ENCODE measurements at regions not wholly inside any gene's neighbourhood (a gene's known extent, or its start where the extent isn't known, plus 50 kb on each side); places are given as distances from the start of the nearest gene placed in this dataset.
A peak's percentile ranks its signal among the peaks of the same experiment; 100 is the strongest.

DNA sequence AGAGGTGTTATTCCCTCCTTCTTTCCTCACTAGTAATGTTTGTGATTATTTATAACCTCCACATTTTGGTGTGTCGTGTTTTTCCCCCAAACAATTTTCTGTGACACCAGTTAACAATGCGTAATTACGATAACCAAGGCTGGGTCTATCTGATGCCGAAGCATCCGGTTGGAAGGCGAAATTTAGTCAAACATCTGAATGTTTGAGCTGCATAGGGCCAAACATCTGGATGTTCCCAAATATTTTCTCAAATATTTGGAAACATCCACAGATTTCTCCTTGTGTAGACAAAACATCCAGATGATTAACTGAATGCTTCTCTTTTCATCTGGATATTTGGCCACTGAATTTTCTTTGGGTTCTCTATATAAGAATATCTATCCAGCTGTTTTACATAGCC lies 371.7 kb downstream of the NFIB start:
- no peak for DNase-seq (ENCODE audit: low spot score in 2 of 2)
- no peaks in the 10 kb centered on the region for H3K9me3 ChIP-seq
- H3K4me1 ChIP-seq: peaks cover 0 to 7% of the 10 kb centered on the region in 2 donors
- TF ChIP-seq, protein P1, sequence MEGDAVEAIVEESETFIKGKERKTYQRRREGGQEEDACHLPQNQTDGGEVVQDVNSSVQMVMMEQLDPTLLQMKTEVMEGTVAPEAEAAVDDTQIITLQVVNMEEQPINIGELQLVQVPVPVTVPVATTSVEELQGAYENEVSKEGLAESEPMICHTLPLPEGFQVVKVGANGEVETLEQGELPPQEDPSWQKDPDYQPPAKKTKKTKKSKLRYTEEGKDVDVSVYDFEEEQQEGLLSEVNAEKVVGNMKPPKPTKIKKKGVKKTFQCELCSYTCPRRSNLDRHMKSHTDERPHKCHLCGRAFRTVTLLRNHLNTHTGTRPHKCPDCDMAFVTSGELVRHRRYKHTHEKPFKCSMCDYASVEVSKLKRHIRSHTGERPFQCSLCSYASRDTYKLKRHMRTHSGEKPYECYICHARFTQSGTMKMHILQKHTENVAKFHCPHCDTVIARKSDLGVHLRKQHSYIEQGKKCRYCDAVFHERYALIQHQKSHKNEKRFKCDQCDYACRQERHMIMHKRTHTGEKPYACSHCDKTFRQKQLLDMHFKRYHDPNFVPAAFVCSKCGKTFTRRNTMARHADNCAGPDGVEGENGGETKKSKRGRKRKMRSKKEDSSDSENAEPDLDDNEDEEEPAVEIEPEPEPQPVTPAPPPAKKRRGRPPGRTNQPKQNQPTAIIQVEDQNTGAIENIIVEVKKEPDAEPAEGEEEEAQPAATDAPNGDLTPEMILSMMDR (IDR thresholded peaks at IDR 0.05): no peak
- TF ChIP-seq POLR2A (IDR thresholded peaks at IDR 0.05) (no peak), POLR2AphosphoS5 (IDR thresholded peaks at IDR 0.05) (no peak)
- no peaks in the 10 kb centered on the region for H3K36me3 ChIP-seq
- no peak overlapping the region for H3K4me3 ChIP-seq
- intact Hi-C loops (cut with DNase I; ENCODE audit: low total_unique reads): no loop called here
- peak overlapping the region in 1 of 2 donors; percentile 0 for H3K27ac ChIP-seq
- H3K27me3 ChIP-seq: no peaks in the 10 kb centered on the region

DNA sequence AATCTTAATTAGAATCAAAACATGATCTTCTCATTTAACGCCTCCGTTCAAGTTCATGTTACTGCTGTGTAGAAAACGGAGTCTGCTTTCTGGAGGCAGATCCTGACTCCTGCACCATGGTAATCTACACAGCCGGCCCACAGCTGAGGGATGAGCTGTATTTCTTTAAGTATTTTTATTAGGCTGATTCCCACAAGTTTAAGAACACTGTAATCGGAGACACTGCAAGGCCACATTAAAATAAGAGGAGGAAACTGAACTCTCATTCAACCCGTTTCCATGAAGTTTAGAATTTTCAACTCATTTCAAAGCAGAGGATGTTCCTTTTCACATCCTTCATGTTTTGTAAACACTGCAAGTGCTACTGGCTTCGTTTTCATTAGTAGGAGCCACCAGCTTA lies 372.2 kb downstream of the NFIB start:
- Histone ChIP-seq H3K27ac (no peak overlapping the region), H3K27me3 (no peaks in the 10 kb centered on the region), H3K4me3 (no peak overlapping the region), H3K36me3 (no peaks in the 10 kb centered on the region), H3K9me3 (no peaks in the 10 kb centered on the region), H3K4me1 (peaks cover 0 to 7% of the 10 kb centered on the region in 2 donors)
- intact Hi-C loops (cut with DNase I; ENCODE audit: low total_unique reads): no loop called here
- TF ChIP-seq, protein P1 (IDR thresholded peaks at IDR 0.05): no peak
- TF ChIP-seq POLR2A (IDR thresholded peaks at IDR 0.05) (no peak), POLR2AphosphoS5 (IDR thresholded peaks at IDR 0.05) (no peak)
- DNase-seq (ENCODE audit: low spot score in 2 of 2): no peak

DNA sequence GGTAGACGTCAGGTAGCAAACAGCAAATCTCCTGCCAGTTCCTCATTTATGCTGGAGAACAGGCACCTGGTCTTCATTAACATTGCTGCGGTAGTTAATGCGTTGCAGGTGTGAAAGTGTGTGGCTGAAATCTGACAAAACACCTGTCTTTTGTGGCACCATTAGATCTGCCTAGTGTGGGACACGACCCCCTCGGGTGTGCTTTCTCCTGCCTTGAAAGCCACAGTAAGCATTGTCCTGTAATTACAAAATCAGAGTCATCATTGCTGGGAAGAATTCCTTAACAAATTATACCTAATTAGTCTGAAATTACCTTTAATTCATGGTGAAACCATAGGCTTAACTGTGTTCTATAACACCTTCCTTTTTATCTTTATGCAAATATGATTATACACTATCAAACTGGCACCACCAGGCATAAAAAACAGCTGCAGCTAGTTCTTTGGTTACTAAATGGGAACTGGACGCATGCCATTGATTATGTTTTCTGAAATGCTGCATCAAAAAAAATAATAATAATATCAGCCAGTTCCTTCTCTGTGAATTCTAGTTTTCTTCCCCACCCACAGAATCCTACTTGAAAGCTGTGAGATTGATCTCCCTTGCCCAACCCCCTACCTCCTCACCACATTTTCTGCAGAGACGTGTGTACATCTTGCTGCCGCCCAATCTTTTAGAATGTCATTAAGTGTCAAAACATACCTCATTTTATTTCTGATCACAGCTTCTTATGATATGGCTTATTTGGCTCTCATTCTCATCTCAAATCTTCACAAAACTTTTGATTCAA lies 374.0 kb downstream of the NFIB start:
- intact Hi-C loops (cut with DNase I; ENCODE audit: low total_unique reads): no loop called here
- peak overlapping the region; percentile 34 to 60 for H3K27ac ChIP-seq

DNA sequence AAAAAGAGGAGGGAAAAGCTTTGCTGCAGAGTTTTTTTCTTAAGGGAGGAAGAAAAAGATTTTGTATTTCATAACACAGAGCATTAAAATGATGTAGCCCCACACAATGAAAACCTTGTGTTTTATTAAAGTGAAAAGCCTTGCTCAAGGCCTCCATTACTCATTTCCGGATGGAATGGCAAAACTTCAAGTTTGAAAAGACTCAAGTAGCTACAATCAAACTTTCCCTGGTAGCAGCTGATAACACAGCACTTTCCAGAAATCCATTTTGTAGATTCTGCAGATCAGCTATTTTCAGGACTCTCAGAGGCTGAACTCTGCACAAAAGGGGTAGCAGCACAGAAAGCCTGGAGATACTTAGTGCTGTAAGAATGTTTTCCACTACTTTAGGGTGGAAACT lies 374.8 kb downstream of the NFIB start:
- no peak for DNase-seq (ENCODE audit: low spot score in 2 of 2)

More for the DNA sequence above, 374.0 kb downstream of the NFIB start:
- no peaks in the 10 kb centered on the region for H3K27me3 ChIP-seq
- no peak for DNase-seq (ENCODE audit: low spot score in 2 of 2)
- H3K4me3 ChIP-seq: no peak overlapping the region
- H3K36me3 ChIP-seq: no peaks in the 10 kb centered on the region
- no peaks in the 10 kb centered on the region for H3K9me3 ChIP-seq
- H3K4me1 ChIP-seq: peaks cover 0 to 7% of the 10 kb centered on the region in 2 donors
- TF ChIP-seq POLR2A (IDR thresholded peaks at IDR 0.05) (no peak), POLR2AphosphoS5 (IDR thresholded peaks at IDR 0.05) (no peak)
- TF ChIP-seq, protein P1 (IDR thresholded peaks at IDR 0.05): no peak

DNA sequence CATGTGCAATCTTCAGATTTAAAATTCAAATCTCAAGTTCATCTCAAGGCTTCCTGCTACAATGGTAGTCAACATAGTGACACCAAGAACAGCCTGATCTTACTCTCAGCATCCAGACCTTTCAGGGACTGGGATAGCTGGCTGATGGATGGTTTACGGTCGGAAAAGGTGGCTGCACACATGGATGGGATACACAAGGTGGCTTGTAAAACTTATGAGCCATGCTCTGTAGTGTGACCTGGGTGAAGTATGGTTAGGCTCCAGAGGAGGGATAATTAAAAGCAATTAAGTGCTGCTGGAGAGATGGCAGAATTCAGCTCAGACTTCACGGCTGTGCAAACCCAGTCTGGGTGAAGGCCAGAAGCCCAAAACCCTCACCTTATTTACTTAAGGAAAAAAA lies 379.5 kb downstream of the NFIB start:
- no peak for DNase-seq (ENCODE audit: low spot score in 2 of 2)
- H3K27me3 ChIP-seq: no peaks in the 10 kb centered on the region
- peaks cover 0 to 6% of the 10 kb centered on the region in 2 donors for H3K4me1 ChIP-seq
- H3K4me3 ChIP-seq: no peak overlapping the region
- no peaks in the 10 kb centered on the region for H3K9me3 ChIP-seq
- no peak for TF ChIP-seq POLR2AphosphoS5 (IDR thresholded peaks at IDR 0.05)
- TF ChIP-seq, protein P1 (IDR thresholded peaks at IDR 0.05): no peak
- TF ChIP-seq POLR2A (IDR thresholded peaks at IDR 0.05): no peak
- H3K27ac ChIP-seq: no peak overlapping the region
- H3K36me3 ChIP-seq: no peaks in the 10 kb centered on the region
- intact Hi-C loops (cut with DNase I; ENCODE audit: low total_unique reads): no loop called here

More for the DNA sequence above, 374.8 kb downstream of the NFIB start:
- Histone ChIP-seq H3K27me3 (no peaks in the 10 kb centered on the region), H3K9me3 (no peaks in the 10 kb centered on the region), H3K4me1 (peaks cover 0 to 7% of the 10 kb centered on the region in 2 donors), H3K36me3 (no peaks in the 10 kb centered on the region), H3K4me3 (no peak overlapping the region), H3K27ac (peak overlapping the region; percentile 34 to 60)
- TF ChIP-seq POLR2AphosphoS5 (IDR thresholded peaks at IDR 0.05): no peak
- no peak for TF ChIP-seq POLR2A (IDR thresholded peaks at IDR 0.05)
- TF ChIP-seq, protein P1 (IDR thresholded peaks at IDR 0.05): no peak
- intact Hi-C loops (cut with DNase I; ENCODE audit: low total_unique reads): no loop called here
